GM19328 (cell line): ENCODE measurements at regions not wholly inside any gene's neighbourhood (a gene's known extent, or its start where the extent isn't known, plus 50 kb on each side); places are given as distances from the start of the nearest gene placed in this dataset.

Experiments used
- ATAC-seq: cut with Tn5 transposase; IDR thresholded peaks from one replicate; pipeline ENCODE4 v1.9.1; 2021; ENCODE audit warnings: mild to moderate bottlenecking, moderate library complexity; ENCODE audit not compliant: unreplicated experiment

GRCh38 chr6:14789996-14790395 is 455.9 kb upstream of the JARID2 start:
- ATAC-seq = no peak

- ATAC-seq = no peak
These were observed 454.9 kb upstream of the JARID2 start for GRCh38 chr6:14790976-14791375.

GRCh38 chr6:14791526-14791925 is 454.3 kb upstream of the JARID2 start:
- ATAC-seq = no peak

- no peak for ATAC-seq
These were observed 453.5 kb upstream of the JARID2 start for GRCh38 chr6:14792118-14792955.

DNA sequence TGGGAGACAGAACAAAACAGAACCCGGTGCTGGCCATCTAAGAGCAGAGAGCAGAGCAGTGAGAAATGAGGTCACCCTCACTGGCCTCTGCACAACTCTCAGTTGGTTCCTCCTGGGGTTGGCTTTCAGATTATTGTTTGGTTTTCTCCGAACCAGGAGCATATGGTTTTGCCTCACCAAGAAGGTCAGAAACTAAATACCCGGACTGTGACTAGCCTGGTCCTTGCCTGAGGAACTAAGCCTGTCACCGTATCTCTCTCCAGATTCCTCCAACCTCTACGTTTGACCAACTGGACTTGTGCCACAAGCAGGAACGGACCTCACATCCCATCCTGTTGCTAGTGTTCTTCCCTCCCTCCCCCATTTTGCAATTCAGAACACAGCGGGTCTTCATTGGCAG is 450.4 kb upstream of the JARID2 start:
- ATAC-seq = no peak

- no peak for ATAC-seq
These were observed 448.7 kb upstream of the JARID2 start for GRCh38 chr6:14796974-14797762.

GRCh38 chr6:14797875-14798593 is 447.8 kb upstream of the JARID2 start:
- ATAC-seq = no peak

DNA sequence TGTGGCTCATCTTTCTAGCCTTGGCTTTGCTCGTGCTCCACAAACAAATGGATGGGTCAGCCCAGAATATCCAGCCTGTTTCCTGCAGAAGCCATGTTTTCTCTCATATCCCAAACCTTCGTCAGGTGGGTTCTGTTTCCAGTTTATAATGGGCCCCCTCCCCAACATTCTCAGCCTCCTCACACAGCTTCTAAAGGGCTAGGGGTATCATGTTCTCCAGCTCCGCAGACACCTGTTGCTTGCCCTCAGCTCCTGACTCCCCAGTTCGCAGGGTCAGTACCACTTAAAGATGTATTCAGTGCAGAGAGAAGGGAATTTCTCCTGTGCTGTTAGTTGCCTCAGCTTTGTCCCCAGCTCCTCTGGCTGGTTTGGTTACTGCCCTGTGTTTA is 447.3 kb upstream of the JARID2 start:
- ATAC-seq = no peak

GRCh38 chr6:14798996-14799588 is 446.8 kb upstream of the JARID2 start:
- ATAC-seq = no peak

- ATAC-seq = peak; percentile 64
These were observed 445.9 kb upstream of the JARID2 start for GRCh38 chr6:14799928-14800327.

GRCh38 chr6:14802514-14803160 is 443.2 kb upstream of the JARID2 start:
- no peak for ATAC-seq

GRCh38 chr6:14804001-14804784 is 441.7 kb upstream of the JARID2 start:
- ATAC-seq = no peak

DNA sequence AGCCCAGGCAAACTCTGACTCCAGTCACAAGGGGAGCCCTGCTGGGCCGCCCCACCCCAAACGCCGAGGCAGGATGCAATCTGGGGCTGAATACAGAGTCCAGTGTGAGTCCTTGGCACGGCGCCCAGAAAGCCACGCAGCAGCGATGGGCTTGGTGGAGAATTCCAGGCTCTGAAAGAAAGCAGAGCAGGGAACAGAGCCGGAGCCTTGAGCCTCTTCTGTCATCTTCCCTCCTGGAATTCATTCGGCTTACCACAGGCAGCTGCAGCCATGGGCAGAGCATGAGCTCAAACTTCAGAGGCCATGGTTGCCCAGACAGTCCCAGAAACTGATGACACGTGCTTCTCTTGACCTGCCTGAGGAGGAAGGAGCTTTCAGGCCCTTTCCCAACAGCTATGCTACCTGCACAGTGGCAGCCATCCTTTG is 441.1 kb upstream of the JARID2 start:
- ATAC-seq = no peak

DNA sequence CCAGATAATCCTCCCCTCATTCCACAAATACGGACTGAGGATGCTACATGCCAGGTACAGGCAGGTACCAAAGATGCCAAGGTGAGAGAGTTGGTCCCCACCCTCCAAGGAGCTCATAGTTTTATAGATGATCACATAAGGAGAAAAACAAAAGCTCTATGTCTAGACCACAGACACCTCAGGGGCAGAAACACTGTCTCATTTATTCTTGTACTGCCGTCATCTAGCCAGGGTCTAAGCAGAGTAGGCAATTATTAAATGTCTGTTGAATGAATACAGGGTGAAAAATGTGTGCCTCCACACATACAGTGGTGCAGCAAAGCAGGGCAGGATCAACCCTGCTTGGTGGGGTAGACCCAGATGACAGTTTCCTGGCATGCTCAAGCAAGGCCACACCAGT is 439.8 kb upstream of the JARID2 start:
- no peak for ATAC-seq

- ATAC-seq = no peak
These were observed 438.7 kb upstream of the JARID2 start for GRCh38 chr6:14807130-14807529.

- ATAC-seq = no peak
These were observed 437.9 kb upstream of the JARID2 start for GRCh38 chr6:14807971-14808370.

GRCh38 chr6:14810021-14810420 is 435.8 kb upstream of the JARID2 start:
- ATAC-seq = no peak

DNA sequence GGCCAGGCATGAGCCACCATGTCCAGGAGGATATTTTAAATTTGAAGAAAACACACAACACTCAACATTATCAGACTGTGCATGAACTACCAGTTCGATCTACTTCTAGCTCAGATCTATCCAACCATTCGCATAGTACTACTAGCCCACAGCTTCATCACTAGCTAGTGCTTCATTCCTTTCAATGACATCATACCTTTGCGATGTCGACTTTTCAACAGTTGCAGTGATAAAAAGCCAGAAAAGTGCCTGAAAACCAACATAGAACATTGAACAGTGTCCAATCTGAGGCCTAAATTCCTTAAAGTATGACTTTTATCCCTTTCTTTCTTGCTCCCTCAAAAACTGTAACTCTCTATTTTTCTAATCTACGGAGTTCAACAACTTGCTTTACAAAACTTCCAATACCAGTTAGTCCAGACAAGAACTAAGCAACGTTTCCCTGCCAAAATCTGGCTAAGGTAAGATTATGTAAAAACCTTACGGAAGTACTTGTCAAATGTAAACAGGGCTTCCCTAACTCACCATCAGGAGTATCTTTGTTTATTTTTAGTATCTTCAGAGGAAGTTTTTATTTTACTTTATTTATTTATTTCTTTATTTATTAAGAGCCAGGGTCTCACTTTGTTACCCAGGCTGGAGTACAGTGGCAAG is 434.0 kb upstream of the JARID2 start:
- ATAC-seq = no peak

GRCh38 chr6:14814016-14814415 is 431.9 kb upstream of the JARID2 start:
- no peak for ATAC-seq
